Uterus (tissue), 2 donors: ENCODE measurements at regions not wholly inside any gene's neighbourhood (a gene's known extent, or its start where the extent isn't known, plus 50 kb on each side); places are given as distances from the start of the nearest gene placed in this dataset.

Experiments
- CTCF ChIP-seq, 4 experiments: fragments of 200-600 bp in 2 of 4; fragments of 450-650 bp in 2 of 4; sonication (generic) in 2 of 4; IDR thresholded peaks; one replicate each; pipeline ENCODE4 v1.5.1; 2016 to 2019; ENCODE audit warnings: antibody characterized with exemption in 4 of 4, mild to moderate bottlenecking in 2 of 4, moderate library complexity in 1 of 4
- POLR2A ChIP-seq, 2 donors: fragments of 450-650 bp; IDR thresholded peaks; one replicate each; pipeline ENCODE4 v1.6.1; 2016; ENCODE audit warnings: antibody characterized with exemption in 2 of 2, mild to moderate bottlenecking in 1 of 2, moderate library complexity in 1 of 2

GRCh38 chr3:162139841-162140240 lies 643.2 kb downstream of the OTOL1 start:
- no peak for TF ChIP-seq CTCF (IDR thresholded peaks at IDR 0.05)
- no peak for TF ChIP-seq POLR2A (IDR thresholded peaks at IDR 0.05)
